ENCODE measurements at regions not wholly inside any gene's neighbourhood (a gene's known extent, or its start where the extent isn't known, plus 50 kb on each side); places are given as distances from the start of the nearest gene placed in this dataset.

- TF ChIP-seq EZH2phosphoT487 (IDR thresholded peaks at IDR 0.05; ENCODE audit: low read depth): no peak
- TF ChIP-seq, protein P1, sequence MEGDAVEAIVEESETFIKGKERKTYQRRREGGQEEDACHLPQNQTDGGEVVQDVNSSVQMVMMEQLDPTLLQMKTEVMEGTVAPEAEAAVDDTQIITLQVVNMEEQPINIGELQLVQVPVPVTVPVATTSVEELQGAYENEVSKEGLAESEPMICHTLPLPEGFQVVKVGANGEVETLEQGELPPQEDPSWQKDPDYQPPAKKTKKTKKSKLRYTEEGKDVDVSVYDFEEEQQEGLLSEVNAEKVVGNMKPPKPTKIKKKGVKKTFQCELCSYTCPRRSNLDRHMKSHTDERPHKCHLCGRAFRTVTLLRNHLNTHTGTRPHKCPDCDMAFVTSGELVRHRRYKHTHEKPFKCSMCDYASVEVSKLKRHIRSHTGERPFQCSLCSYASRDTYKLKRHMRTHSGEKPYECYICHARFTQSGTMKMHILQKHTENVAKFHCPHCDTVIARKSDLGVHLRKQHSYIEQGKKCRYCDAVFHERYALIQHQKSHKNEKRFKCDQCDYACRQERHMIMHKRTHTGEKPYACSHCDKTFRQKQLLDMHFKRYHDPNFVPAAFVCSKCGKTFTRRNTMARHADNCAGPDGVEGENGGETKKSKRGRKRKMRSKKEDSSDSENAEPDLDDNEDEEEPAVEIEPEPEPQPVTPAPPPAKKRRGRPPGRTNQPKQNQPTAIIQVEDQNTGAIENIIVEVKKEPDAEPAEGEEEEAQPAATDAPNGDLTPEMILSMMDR (IDR thresholded peaks at IDR 0.05; ENCODE audit: low read depth, low read length): no peak
These were observed 1027.9 kb upstream of the FAM98A start for GRCh38 chr2:34627003-34627402.

All from OCI-LY3 (cell line).